ENCODE measurements at regions not wholly inside any gene's neighbourhood (a gene's known extent, or its start where the extent isn't known, plus 50 kb on each side); places are given as distances from the start of the nearest gene placed in this dataset.

- no peak for TF ChIP-seq CTCF (conservative IDR thresholded peaks at IDR 0.05; ENCODE audit: low read depth, low read length)
- no peak for TF ChIP-seq EZH2 (IDR thresholded peaks at IDR 0.05; ENCODE audit: borderline replicate concordance, low read depth, low read length, poor library complexity, severe bottlenecking)
Measured at GRCh38 chr1:14160781-14161180, 437.7 kb upstream of the KAZN start.

Measured in A673 (cell line).